IMR-90 (cell line): ENCODE measurements at regions not wholly inside any gene's neighbourhood (a gene's known extent, or its start where the extent isn't known, plus 50 kb on each side); places are given as distances from the start of the nearest gene placed in this dataset.

Experiments used
- BHLHE40 ChIP-seq: fragments of 150-350 bp; IDR thresholded peaks from 2 replicates; pipeline ENCODE4 v1.6.1; 2016; ENCODE audit warnings: mild to moderate bottlenecking, low read depth, low read length
- CEBPB ChIP-seq: IDR thresholded peaks from 2 replicates; pipeline ENCODE4 v1.6.1; 2012; ENCODE audit warnings: low read depth, low read length, improper control_type of control experiment
- CHD1 ChIP-seq: IDR thresholded peaks from 2 replicates; pipeline ENCODE4 v1.6.1; 2012; ENCODE audit warnings: low read depth, low read length, improper control_type of control experiment
- CTCF ChIP-seq: conservative IDR thresholded peaks from 2 replicates; pipeline ENCODE4 v1.5.1; 2012; ENCODE audit warnings: mild to moderate bottlenecking, low read depth, low read length, improper control_type of control experiment
- FOS ChIP-seq: fragments of 150-350 bp; IDR thresholded peaks from 2 replicates; pipeline ENCODE4 v1.6.1; 2016; ENCODE audit warnings: low read depth, low read length
- MAFK ChIP-seq: IDR thresholded peaks from 2 replicates; pipeline ENCODE4 v1.6.1; 2012; ENCODE audit warnings: low read depth, low read length, improper control_type of control experiment
- MAZ ChIP-seq: IDR thresholded peaks from 2 replicates; pipeline ENCODE4 v1.6.1; 2012; ENCODE audit warnings: low read depth, mild to moderate bottlenecking, low read length, improper control_type of control experiment, moderate library complexity, borderline replicate concordance
- MXI1 ChIP-seq: IDR thresholded peaks from 2 replicates; pipeline ENCODE4 v1.6.1; 2012; ENCODE audit warnings: low read depth, mild to moderate bottlenecking, low read length, moderate library complexity, borderline replicate concordance
- NFE2L2 ChIP-seq: fragments of 150-350 bp; IDR thresholded peaks from 2 replicates; pipeline ENCODE4 v1.6.1; 2016; ENCODE audit warnings: low read depth, mild to moderate bottlenecking, low read length
- POLR2A ChIP-seq: IDR thresholded peaks from 2 replicates; pipeline ENCODE4 v1.6.1; 2012; ENCODE audit warnings: mild to moderate bottlenecking, low read depth, low read length
- RAD21 ChIP-seq: IDR thresholded peaks from 2 replicates; pipeline ENCODE4 v1.6.1; 2012; ENCODE audit warnings: low read length, improper control_type of control experiment
- RFX5 ChIP-seq: IDR thresholded peaks from 2 replicates; pipeline ENCODE4 v1.8.0; 2012; ENCODE audit warnings: low read depth, mild to moderate bottlenecking, low read length, moderate library complexity
- SMC3 ChIP-seq: fragments of 150-350 bp; IDR thresholded peaks from 2 replicates; pipeline ENCODE4 v1.6.1; 2016; ENCODE audit warnings: low read depth, mild to moderate bottlenecking, antibody characterized with exemption, low read length, moderate library complexity
- TF ChIP-seq, protein P1 (sequence below): fragments of 150-350 bp; IDR thresholded peaks from 2 replicates; pipeline ENCODE4 v1.6.1; 2016; ENCODE audit warnings: low read depth, mild to moderate bottlenecking, low read length, moderate library complexity, borderline replicate concordance

GRCh38 chr4:14767142-14767541 lies 235.1 kb upstream of the CPEB2 start:
- TF ChIP-seq POLR2A (no peak), CTCF (no peak), CEBPB (no peak), SMC3 (no peak), RAD21 (no peak), CHD1 (no peak), MAFK (no peak), MAZ (no peak), FOS (no peak), BHLHE40 (no peak), NFE2L2 (no peak), MXI1 (no peak), RFX5 (no peak)
- TF ChIP-seq, protein P1, sequence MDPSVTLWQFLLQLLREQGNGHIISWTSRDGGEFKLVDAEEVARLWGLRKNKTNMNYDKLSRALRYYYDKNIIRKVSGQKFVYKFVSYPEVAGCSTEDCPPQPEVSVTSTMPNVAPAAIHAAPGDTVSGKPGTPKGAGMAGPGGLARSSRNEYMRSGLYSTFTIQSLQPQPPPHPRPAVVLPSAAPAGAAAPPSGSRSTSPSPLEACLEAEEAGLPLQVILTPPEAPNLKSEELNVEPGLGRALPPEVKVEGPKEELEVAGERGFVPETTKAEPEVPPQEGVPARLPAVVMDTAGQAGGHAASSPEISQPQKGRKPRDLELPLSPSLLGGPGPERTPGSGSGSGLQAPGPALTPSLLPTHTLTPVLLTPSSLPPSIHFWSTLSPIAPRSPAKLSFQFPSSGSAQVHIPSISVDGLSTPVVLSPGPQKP = no peak
